HEK293 (cell line): ENCODE measurements at regions not wholly inside any gene's neighbourhood (a gene's known extent, or its start where the extent isn't known, plus 50 kb on each side); places are given as distances from the start of the nearest gene placed in this dataset.

Experiments used
- CTCF ChIA-PET: fragments of 350-600 bp; formaldehyde crosslinking; extraction: SDS; loops from one replicate; lab custom pipeline; 2021; ENCODE audit warnings: antibody characterized with exemption; lab: Yijun Ruan, JAX
- POLR2A ChIA-PET: fragments of 300-600 bp; formaldehyde crosslinking; extraction: SDS; loops from one replicate; lab custom pipeline; 2020; ENCODE audit warnings: antibody characterized with exemption, inconsistent platforms; lab: Yijun Ruan, JAX
- H3K27ac ChIP-seq: fragments of 200-500 bp; sonication (Bioruptor generic); 2 replicates; pipeline ENCODE4 v1.5.1; 2014; ENCODE audit warnings: low read depth, low read length, control low read depth, inconsistent platforms; ENCODE audit errors: extremely low read depth
- H3K36me3 ChIP-seq, 2 experiments: fragments of 200-500 bp in 1 of 2; sonication (Bioruptor generic) in 1 of 2; 1 replicate in 1 of 2; 2 replicates in 1 of 2; pipeline ENCODE4 v1.5.1; 2014 to 2017; ENCODE audit warnings: inconsistent platforms in 2 of 2, low read length in 2 of 2; ENCODE audit not compliant: control insufficient read depth in 2 of 2, insufficient read depth in 1 of 2
- H3K4me1 ChIP-seq: fragments of 200-500 bp; sonication (Bioruptor generic); 2 replicates; pipeline ENCODE4 v1.5.1; 2014; ENCODE audit warnings: mild to moderate bottlenecking, low read length, inconsistent platforms; ENCODE audit not compliant: control insufficient read depth, insufficient read depth
- H3K4me3 ChIP-seq: 2 replicates; pipeline ENCODE4 v1.5.1; 2011; ENCODE audit warnings: low read depth, mild to moderate bottlenecking, control low read depth, low read length, moderate library complexity
- H3K9me3 ChIP-seq: fragments of 200-500 bp; sonication (Bioruptor generic); 2 replicates; pipeline ENCODE4 v1.5.1; 2014; ENCODE audit warnings: low read depth, low read length, inconsistent platforms; ENCODE audit not compliant: control insufficient read depth, insufficient read depth
- CTCF ChIP-seq: fragments of 450-650 bp; formaldehyde crosslinking; IDR thresholded peaks from 2 replicates; pipeline ENCODE4 v1.5.1; 2016; ENCODE audit warnings: missing biosample characterization, missing genetic modification characterization
- GLI4 ChIP-seq: fragments of 450-650 bp; formaldehyde crosslinking; IDR thresholded peaks from 2 replicates; pipeline ENCODE4 v1.5.1; 2016; ENCODE audit warnings: missing biosample characterization, missing genetic modification characterization
- MEIS1 ChIP-seq: sonication (generic); formaldehyde crosslinking; IDR thresholded peaks from 2 replicates; pipeline ENCODE4 v1.8.1; 2022; ENCODE audit warnings: missing genetic modification reagents, mild to moderate bottlenecking, borderline replicate concordance
- MYNN ChIP-seq: fragments of 450-650 bp; formaldehyde crosslinking; IDR thresholded peaks from 2 replicates; pipeline ENCODE4 v1.5.1; 2016; ENCODE audit warnings: missing biosample characterization, missing genetic modification characterization, borderline replicate concordance
- SP2 ChIP-seq: fragments of 450-650 bp; formaldehyde crosslinking; IDR thresholded peaks from 2 replicates; pipeline ENCODE4 v1.5.1; 2016; ENCODE audit warnings: missing biosample characterization, missing genetic modification characterization
- ZBTB44 ChIP-seq: fragments of 450-650 bp; IDR thresholded peaks from 2 replicates; pipeline ENCODE4 v1.5.1; 2018; ENCODE audit warnings: missing biosample characterization, mild to moderate bottlenecking, missing genetic modification characterization
- ZFP41 ChIP-seq: fragments of 450-650 bp; formaldehyde crosslinking; IDR thresholded peaks from 2 replicates; pipeline ENCODE4 v1.5.1; 2016; ENCODE audit warnings: missing biosample characterization, missing genetic modification characterization, borderline replicate concordance
- ZNF121 ChIP-seq: fragments of 450-650 bp; formaldehyde crosslinking; IDR thresholded peaks from 2 replicates; pipeline ENCODE4 v1.5.1; 2016; ENCODE audit warnings: missing biosample characterization, missing genetic modification characterization
- ZNF324 ChIP-seq: fragments of 450-650 bp; formaldehyde crosslinking; IDR thresholded peaks from 2 replicates; pipeline ENCODE4 v1.5.1; 2016; ENCODE audit warnings: missing biosample characterization, missing genetic modification characterization
- ZNF37A ChIP-seq: fragments of 450-650 bp; IDR thresholded peaks from 2 replicates; pipeline ENCODE4 v1.5.1; 2018; ENCODE audit warnings: missing biosample characterization, missing genetic modification characterization
- ZNF555 ChIP-seq: fragments of 450-650 bp; formaldehyde crosslinking; conservative IDR thresholded peaks from 2 replicates; pipeline ENCODE4 v1.5.1; 2017; ENCODE audit warnings: missing biosample characterization, mild to moderate bottlenecking, missing genetic modification characterization, inconsistent platforms
- ZNF560 ChIP-seq: fragments of 450-650 bp; formaldehyde crosslinking; IDR thresholded peaks from 2 replicates; pipeline ENCODE4 v1.5.1; 2017; ENCODE audit warnings: missing biosample characterization, missing genetic modification characterization, borderline replicate concordance
- ZNF585B ChIP-seq: fragments of 450-650 bp; formaldehyde crosslinking; IDR thresholded peaks from 2 replicates; pipeline ENCODE4 v1.5.1; 2016; ENCODE audit warnings: missing biosample characterization, missing genetic modification characterization
- ZNF596 ChIP-seq: fragments of 450-650 bp; IDR thresholded peaks from 2 replicates; pipeline ENCODE4 v1.5.0; 2018; ENCODE audit warnings: missing biosample characterization, mild to moderate bottlenecking, missing genetic modification characterization, moderate library complexity
- ZNF610 ChIP-seq: fragments of 450-650 bp; formaldehyde crosslinking; IDR thresholded peaks from 2 replicates; pipeline ENCODE4 v1.5.1; 2016; ENCODE audit warnings: missing biosample characterization, missing genetic modification characterization, borderline replicate concordance
- ZNF654 ChIP-seq: fragments of 450-650 bp; formaldehyde crosslinking; IDR thresholded peaks from 2 replicates; pipeline ENCODE4 v1.5.1; 2016; ENCODE audit warnings: low read depth, missing biosample characterization, missing genetic modification characterization
- ZNF747 ChIP-seq: fragments of 450-650 bp; formaldehyde crosslinking; IDR thresholded peaks from 2 replicates; pipeline ENCODE4 v1.5.1; 2016; ENCODE audit warnings: missing biosample characterization, missing genetic modification characterization
- ZNF776 ChIP-seq: fragments of 450-650 bp; formaldehyde crosslinking; IDR thresholded peaks from 2 replicates; pipeline ENCODE4 v1.5.0; 2017; ENCODE audit warnings: missing biosample characterization, missing genetic modification characterization, borderline replicate concordance
- TF ChIP-seq, protein P1 (sequence below): fragments of 450-650 bp; formaldehyde crosslinking; IDR thresholded peaks from 2 replicates; pipeline ENCODE4 v1.5.1; 2016; ENCODE audit warnings: missing biosample characterization, missing genetic modification characterization
- TF ChIP-seq, protein P2 (sequence below): fragments of 450-650 bp; formaldehyde crosslinking; IDR thresholded peaks from 2 replicates; pipeline ENCODE4 v1.5.1; 2016; ENCODE audit warnings: missing biosample characterization, missing genetic modification characterization

DNA sequence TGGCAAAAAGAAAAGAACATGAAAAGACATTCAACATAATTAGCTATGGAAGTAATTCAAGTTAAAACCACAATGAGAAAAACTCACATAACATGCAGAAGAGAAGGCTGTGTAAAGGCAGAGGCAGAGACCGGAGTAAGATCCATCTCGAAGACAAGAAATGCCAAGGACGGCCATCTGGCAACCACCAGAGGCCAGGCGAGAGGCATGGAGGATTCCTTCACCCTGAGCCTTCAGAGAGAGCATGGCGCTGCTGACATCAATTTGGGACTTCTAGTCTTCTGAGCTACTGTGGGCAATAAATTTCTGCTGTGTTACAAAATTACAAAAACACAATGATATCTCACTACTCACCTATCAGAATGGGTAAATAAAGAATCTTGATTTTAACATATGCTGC is 381.0 kb downstream of the TSHZ3 start:
- H3K36me3 ChIP-seq = no peaks in the 10 kb centered on the region
- TF ChIP-seq ZNF610 = no peak
- TF ChIP-seq CTCF (tag by site-specific recombination) = peak; percentile 43; the same call in 1 of the 2 replicates
- TF ChIP-seq, protein P1, sequence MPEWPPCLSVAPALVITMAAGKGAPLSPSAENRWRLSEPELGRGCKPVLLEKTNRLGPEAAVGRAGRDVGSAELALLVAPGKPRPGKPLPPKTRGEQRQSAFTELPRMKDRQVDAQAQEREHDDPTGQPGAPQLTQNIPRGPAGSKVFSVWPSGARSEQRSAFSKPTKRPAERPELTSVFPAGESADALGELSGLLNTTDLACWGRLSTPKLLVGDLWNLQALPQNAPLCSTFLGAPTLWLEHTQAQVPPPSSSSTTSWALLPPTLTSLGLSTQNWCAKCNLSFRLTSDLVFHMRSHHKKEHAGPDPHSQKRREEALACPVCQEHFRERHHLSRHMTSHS = no peak
- TF ChIP-seq ZNF654 (tag by site-specific recombination) = peak; percentile 10
- TF ChIP-seq ZNF747 (tag by site-specific recombination) = no peak
- H3K9me3 ChIP-seq = no peaks in the 10 kb centered on the region; the same call in 1 of the 2 replicates
- ChIA-PET POLR2A (no interaction called here), CTCF (interaction anchor here (1.4 kb wide), 1 partner anchor 8 kb away, joined by 4 read pairs; no protein-coding TSS in a partner anchor)
- no peak overlapping the region for H3K4me3 ChIP-seq
- no peaks in the 10 kb centered on the region; the same call in 1 of the 2 replicates for H3K4me1 ChIP-seq
- H3K27ac ChIP-seq = no peak overlapping the region

GRCh38 chr19:30966486-30966885 is 382.8 kb downstream of the TSHZ3 start:
- ChIA-PET POLR2A (no interaction called here), CTCF (interaction anchor here (0.6 to 1.0 kb wide), 5 partner anchors 13 to 1079 kb away, joined by 3 to 4 read pairs (median 3); no protein-coding TSS in a partner anchor)
- Histone ChIP-seq H3K4me3 (no peak overlapping the region), H3K4me1 (no peaks in the 10 kb centered on the region; the same call in 1 of the 2 replicates), H3K9me3 (no peaks in the 10 kb centered on the region), H3K36me3 (no peaks in the 10 kb centered on the region), H3K27ac (no peak overlapping the region)
- TF ChIP-seq ZNF324 (tag by site-specific recombination) = no peak
- no peak for TF ChIP-seq ZNF121 (tag by site-specific recombination)
- no peak for TF ChIP-seq MEIS1 (CRISPR knock-in tag)
- TF ChIP-seq ZFP41 (tag by site-specific recombination) = no peak
- no peak for TF ChIP-seq ZNF585B
- TF ChIP-seq, protein P2, sequence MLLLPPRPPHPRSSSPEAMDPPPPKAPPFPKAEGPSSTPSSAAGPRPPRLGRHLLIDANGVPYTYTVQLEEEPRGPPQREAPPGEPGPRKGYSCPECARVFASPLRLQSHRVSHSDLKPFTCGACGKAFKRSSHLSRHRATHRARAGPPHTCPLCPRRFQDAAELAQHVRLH (tag by site-specific recombination) = no peak
- no peak for TF ChIP-seq ZNF596 (tag by site-specific recombination)
- no peak for TF ChIP-seq ZNF37A
- no peak for TF ChIP-seq GLI4
- TF ChIP-seq MYNN (tag by site-specific recombination) = no peak
- no peak for TF ChIP-seq SP2 (tag by site-specific recombination)
- no peak for TF ChIP-seq ZNF555 (tag by site-specific recombination)
- no peak for TF ChIP-seq ZBTB44
- no peak for TF ChIP-seq ZNF776 (tag by site-specific recombination)
- TF ChIP-seq ZNF560 (tag by site-specific recombination) = no peak
